Vagina (tissue), 2 donors: ENCODE measurements at regions not wholly inside any gene's neighbourhood (a gene's known extent, or its start where the extent isn't known, plus 50 kb on each side); places are given as distances from the start of the nearest gene placed in this dataset.

ENCODE experiments used
- POLR2AphosphoS5 ChIP-seq, 2 donors: sonication (generic); formaldehyde crosslinking; IDR thresholded peaks; one replicate each; pipeline ENCODE4 v1.9.0; 2017; ENCODE audit warnings: antibody characterized with exemption in 2 of 2, mild to moderate bottlenecking in 2 of 2, low read depth in 1 of 2; ENCODE audit not compliant: insufficient read depth in 1 of 2
- TF ChIP-seq, protein P1 (sequence below), 3 experiments: fragments of 450-650 bp in 2 of 3; fragments of 200-600 bp in 1 of 3; sonication (generic) in 1 of 3; IDR thresholded peaks; one replicate each; pipeline ENCODE4 v1.5.1; 2017 to 2019; ENCODE audit warnings: antibody characterized with exemption in 3 of 3, mild to moderate bottlenecking in 2 of 3, moderate library complexity in 2 of 3

DNA sequence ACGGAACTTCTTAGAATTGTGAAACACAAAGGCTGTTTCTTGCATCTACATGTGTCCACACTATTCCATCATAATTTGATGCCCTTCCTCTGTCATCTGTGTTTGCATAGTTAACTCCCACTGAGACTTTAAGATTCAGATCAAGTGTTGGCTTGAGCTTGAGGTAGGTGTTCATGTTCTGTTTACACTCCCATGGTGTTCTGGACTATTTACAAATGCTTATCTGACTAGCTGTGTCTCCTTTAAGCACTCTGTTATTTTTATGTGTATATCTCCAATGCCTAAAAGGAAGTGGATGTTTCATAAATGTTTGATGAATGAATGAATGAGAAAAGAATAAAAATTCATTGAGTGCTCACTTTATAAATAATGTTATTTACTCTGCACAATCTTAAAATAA lies 622.7 kb downstream of the RAB28 start:
- TF ChIP-seq, protein P1, sequence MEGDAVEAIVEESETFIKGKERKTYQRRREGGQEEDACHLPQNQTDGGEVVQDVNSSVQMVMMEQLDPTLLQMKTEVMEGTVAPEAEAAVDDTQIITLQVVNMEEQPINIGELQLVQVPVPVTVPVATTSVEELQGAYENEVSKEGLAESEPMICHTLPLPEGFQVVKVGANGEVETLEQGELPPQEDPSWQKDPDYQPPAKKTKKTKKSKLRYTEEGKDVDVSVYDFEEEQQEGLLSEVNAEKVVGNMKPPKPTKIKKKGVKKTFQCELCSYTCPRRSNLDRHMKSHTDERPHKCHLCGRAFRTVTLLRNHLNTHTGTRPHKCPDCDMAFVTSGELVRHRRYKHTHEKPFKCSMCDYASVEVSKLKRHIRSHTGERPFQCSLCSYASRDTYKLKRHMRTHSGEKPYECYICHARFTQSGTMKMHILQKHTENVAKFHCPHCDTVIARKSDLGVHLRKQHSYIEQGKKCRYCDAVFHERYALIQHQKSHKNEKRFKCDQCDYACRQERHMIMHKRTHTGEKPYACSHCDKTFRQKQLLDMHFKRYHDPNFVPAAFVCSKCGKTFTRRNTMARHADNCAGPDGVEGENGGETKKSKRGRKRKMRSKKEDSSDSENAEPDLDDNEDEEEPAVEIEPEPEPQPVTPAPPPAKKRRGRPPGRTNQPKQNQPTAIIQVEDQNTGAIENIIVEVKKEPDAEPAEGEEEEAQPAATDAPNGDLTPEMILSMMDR (IDR thresholded peaks at IDR 0.05), result no peak
- no peak for TF ChIP-seq POLR2AphosphoS5 (IDR thresholded peaks at IDR 0.05; ENCODE audit: insufficient read depth in 1 of 2, low read depth in 1 of 2)
